HG02588 (cell line): ENCODE measurements at regions not wholly inside any gene's neighbourhood (a gene's known extent, or its start where the extent isn't known, plus 50 kb on each side); places are given as distances from the start of the nearest gene placed in this dataset.

Experiments
- ATAC-seq: cut with Tn5 transposase; IDR thresholded peaks from one replicate; pipeline ENCODE4 v1.9.1; 2021; ENCODE audit warnings: mild to moderate bottlenecking, moderate library complexity; ENCODE audit not compliant: unreplicated experiment

GRCh38 chr5:72032788-72033187, 74.5 kb upstream of the MAP1B start:
- ATAC-seq, result no peak

- ATAC-seq, result no peak
Measured at GRCh38 chr5:72034770-72035169, 72.5 kb upstream of the MAP1B start.

- ATAC-seq, result no peak
Measured at GRCh38 chr5:72035831-72036230, 71.4 kb upstream of the MAP1B start.

GRCh38 chr5:72036951-72037350, 70.3 kb upstream of the MAP1B start:
- ATAC-seq, result no peak

GRCh38 chr5:72040513-72040912, 66.8 kb upstream of the MAP1B start:
- no peak for ATAC-seq

GRCh38 chr5:72041654-72042053, 65.6 kb upstream of the MAP1B start:
- no peak for ATAC-seq

- ATAC-seq, result no peak
Measured at GRCh38 chr5:72042097-72042496, 65.2 kb upstream of the MAP1B start.

GRCh38 chr5:72045692-72046091, 61.6 kb upstream of the MAP1B start:
- no peak for ATAC-seq

- ATAC-seq, result no peak
Measured at GRCh38 chr5:72046106-72046505, 61.2 kb upstream of the MAP1B start.

GRCh38 chr5:72055636-72056035, 51.6 kb upstream of the MAP1B start:
- no peak for ATAC-seq
